ENCODE measurements at regions not wholly inside any gene's neighbourhood (a gene's known extent, or its start where the extent isn't known, plus 50 kb on each side); places are given as distances from the start of the nearest gene placed in this dataset.

GRCh38 chr13:104065328-104065727 lies 999.1 kb upstream of the SLC10A2 start:
- H3K4me3 Mint-ChIP-seq: no peak overlapping the region
- Histone ChIP-seq H3K27me3 (replicated peaks in 1 of 2; ENCODE audit: control insufficient read depth in 2 of 2, extremely low read depth in 1 of 2, insufficient read depth in 2 of 2, low read length in 1 of 2) (no peaks in the 10 kb centered on the region), H3K4me1 (ENCODE audit: control insufficient read depth in 1 of 2, extremely low read depth in 1 of 2, insufficient read depth in 2 of 2, low read length in 2 of 2) (no peaks in the 10 kb centered on the region), H3K9me3 (peaks cover 2% of the 10 kb centered on the region), H3K27ac (ENCODE audit: low read length) (no peak overlapping the region), H3K36me3 (ENCODE audit: control insufficient read depth in 2 of 2, extremely low read depth in 1 of 2, insufficient read depth in 1 of 2, low read length in 1 of 2) (no peaks in the 10 kb centered on the region), H3K4me3 (ENCODE audit: control insufficient read depth in 1 of 2, extremely low read depth in 1 of 2, low read length in 1 of 2) (no peak overlapping the region)
- H3K27me3 Mint-ChIP-seq: no peaks in the 10 kb centered on the region
- ATAC-seq (replicated peaks in 1 of 4) (no peak), DNase-seq (no peak)
- ChIA-PET CTCF (no interaction called here), POLR2A (no interaction called here)
- no peaks in the 10 kb centered on the region for H3K36me3 Mint-ChIP-seq
- no peak overlapping the region for H3K27ac Mint-ChIP-seq
- no peaks in the 10 kb centered on the region for H3K4me1 Mint-ChIP-seq
- 63% methylated on average over 2 of the region's 2 CpGs for WGBS (ENCODE audit: insufficient coverage)
- H3K9me3 Mint-ChIP-seq: peaks cover 0 to 6% (median 5%) of the 10 kb centered on the region in 3 donors

GRCh38 chr13:104057861-104058260 lies 991.6 kb upstream of the SLC10A2 start:
- CTCF ChIA-PET: no interaction called here
- Histone ChIP-seq H3K9me3 (peaks cover 2% of the 10 kb centered on the region), H3K36me3 (ENCODE audit: control insufficient read depth in 2 of 2, extremely low read depth in 1 of 2, insufficient read depth in 1 of 2, low read length in 1 of 2) (no peaks in the 10 kb centered on the region), H3K4me3 (ENCODE audit: control insufficient read depth in 1 of 2, extremely low read depth in 1 of 2, low read length in 1 of 2) (no peak overlapping the region), H3K27me3 (replicated peaks in 1 of 2; ENCODE audit: control insufficient read depth in 2 of 2, extremely low read depth in 1 of 2, insufficient read depth in 2 of 2, low read length in 1 of 2) (no peaks in the 10 kb centered on the region), H3K27ac (ENCODE audit: low read length) (no peak overlapping the region), H3K4me1 (ENCODE audit: control insufficient read depth in 1 of 2, extremely low read depth in 1 of 2, insufficient read depth in 2 of 2, low read length in 2 of 2) (no peaks in the 10 kb centered on the region)
- no CpG with 5 or more reads among the region's 4 CpGs for WGBS (ENCODE audit: insufficient coverage)
- Mint-ChIP-seq H3K4me1 (no peaks in the 10 kb centered on the region), H3K27me3 (no peaks in the 10 kb centered on the region), H3K27ac (no peak overlapping the region), H3K36me3 (no peaks in the 10 kb centered on the region), H3K9me3 (peaks cover 11 to 18% (median 12%) of the 10 kb centered on the region in 3 donors), H3K4me3 (no peak overlapping the region)
- no peak for DNase-seq
- POLR2A ChIA-PET: interaction anchor here in 1 of 2 donors (0.7 kb wide), 1 partner anchor 369 kb away, joined by 3 read pairs; no protein-coding TSS in a partner anchor
- ATAC-seq (replicated peaks in 1 of 4): no peak

GRCh38 chr13:104045907-104046306 lies 979.7 kb upstream of the SLC10A2 start:
- POLR2A ChIA-PET: no interaction called here
- H3K4me1 Mint-ChIP-seq: no peaks in the 10 kb centered on the region
- Histone ChIP-seq H3K27ac (ENCODE audit: low read length) (no peak overlapping the region), H3K9me3 (no peaks in the 10 kb centered on the region), H3K4me3 (ENCODE audit: control insufficient read depth in 1 of 2, extremely low read depth in 1 of 2, low read length in 1 of 2) (no peak overlapping the region), H3K4me1 (ENCODE audit: control insufficient read depth in 1 of 2, extremely low read depth in 1 of 2, insufficient read depth in 2 of 2, low read length in 2 of 2) (no peaks in the 10 kb centered on the region), H3K27me3 (replicated peaks in 1 of 2; ENCODE audit: control insufficient read depth in 2 of 2, extremely low read depth in 1 of 2, insufficient read depth in 2 of 2, low read length in 1 of 2) (no peaks in the 10 kb centered on the region), H3K36me3 (ENCODE audit: control insufficient read depth in 2 of 2, extremely low read depth in 1 of 2, insufficient read depth in 1 of 2, low read length in 1 of 2) (no peaks in the 10 kb centered on the region)
- no peaks in the 10 kb centered on the region for H3K27me3 Mint-ChIP-seq
- CTCF ChIA-PET: no interaction called here
- ATAC-seq (replicated peaks in 1 of 4) (no peak), DNase-seq (no peak)
- peaks cover 4 to 9% (median 7%) of the 10 kb centered on the region in 3 donors for H3K9me3 Mint-ChIP-seq
- no peaks in the 10 kb centered on the region for H3K36me3 Mint-ChIP-seq
- no peak overlapping the region for H3K4me3 Mint-ChIP-seq
- H3K27ac Mint-ChIP-seq: no peak overlapping the region
- 80% methylated on average over 1 of the region's 1 CpG for WGBS (ENCODE audit: insufficient coverage)

- ChIA-PET CTCF (no interaction called here), POLR2A (no interaction called here)
- H3K4me3 Mint-ChIP-seq: no peak overlapping the region
- Histone ChIP-seq H3K27ac (ENCODE audit: low read length) (no peak overlapping the region), H3K36me3 (ENCODE audit: control insufficient read depth in 2 of 2, extremely low read depth in 1 of 2, insufficient read depth in 1 of 2, low read length in 1 of 2) (no peaks in the 10 kb centered on the region), H3K9me3 (no peaks in the 10 kb centered on the region), H3K27me3 (replicated peaks in 1 of 2; ENCODE audit: control insufficient read depth in 2 of 2, extremely low read depth in 1 of 2, insufficient read depth in 2 of 2, low read length in 1 of 2) (no peaks in the 10 kb centered on the region), H3K4me3 (ENCODE audit: control insufficient read depth in 1 of 2, extremely low read depth in 1 of 2, low read length in 1 of 2) (no peak overlapping the region), H3K4me1 (ENCODE audit: control insufficient read depth in 1 of 2, extremely low read depth in 1 of 2, insufficient read depth in 2 of 2, low read length in 2 of 2) (no peaks in the 10 kb centered on the region)
- H3K36me3 Mint-ChIP-seq: no peaks in the 10 kb centered on the region
- WGBS (ENCODE audit: insufficient coverage): 82% methylated on average over 1 of the region's 2 CpGs
- no peaks in the 10 kb centered on the region for H3K27me3 Mint-ChIP-seq
- DNase-seq (no peak), ATAC-seq (replicated peaks in 1 of 4) (no peak)
- no peaks in the 10 kb centered on the region for H3K4me1 Mint-ChIP-seq
- H3K9me3 Mint-ChIP-seq: peaks cover 2 to 16% (median 9%) of the 10 kb centered on the region in 3 donors
- no peak overlapping the region for H3K27ac Mint-ChIP-seq
Observed at GRCh38 chr13:104043184-104043583, 977.0 kb upstream of the SLC10A2 start.

GRCh38 chr13:104034891-104035290 lies 968.7 kb upstream of the SLC10A2 start:
- peaks cover 0 to 2% (median 0%) of the 10 kb centered on the region in 3 donors for H3K9me3 Mint-ChIP-seq
- H3K4me1 Mint-ChIP-seq: no peaks in the 10 kb centered on the region
- H3K27ac Mint-ChIP-seq: no peak overlapping the region
- ChIA-PET CTCF (no interaction called here), POLR2A (interaction anchor here in 1 of 2 donors (0.6 kb wide), 1 partner anchor 132 kb away, joined by 3 read pairs; no protein-coding TSS in a partner anchor)
- no peak overlapping the region for H3K4me3 Mint-ChIP-seq
- ATAC-seq (replicated peaks in 1 of 4) (no peak), DNase-seq (no peak)
- H3K36me3 Mint-ChIP-seq: no peaks in the 10 kb centered on the region
- Histone ChIP-seq H3K27ac (ENCODE audit: low read length) (no peak overlapping the region), H3K9me3 (no peaks in the 10 kb centered on the region), H3K4me3 (ENCODE audit: control insufficient read depth in 1 of 2, extremely low read depth in 1 of 2, low read length in 1 of 2) (no peak overlapping the region), H3K36me3 (ENCODE audit: control insufficient read depth in 2 of 2, extremely low read depth in 1 of 2, insufficient read depth in 1 of 2, low read length in 1 of 2) (no peaks in the 10 kb centered on the region), H3K27me3 (replicated peaks in 1 of 2; ENCODE audit: control insufficient read depth in 2 of 2, extremely low read depth in 1 of 2, insufficient read depth in 2 of 2, low read length in 1 of 2) (no peaks in the 10 kb centered on the region), H3K4me1 (ENCODE audit: control insufficient read depth in 1 of 2, extremely low read depth in 1 of 2, insufficient read depth in 2 of 2, low read length in 2 of 2) (no peaks in the 10 kb centered on the region)
- H3K27me3 Mint-ChIP-seq: no peaks in the 10 kb centered on the region
- WGBS (ENCODE audit: insufficient coverage): 44% methylated on average over 1 of the region's 2 CpGs

GRCh38 chr13:104025303-104025702 lies 959.1 kb upstream of the SLC10A2 start:
- Histone ChIP-seq H3K4me3 (ENCODE audit: control insufficient read depth in 1 of 2, extremely low read depth in 1 of 2, low read length in 1 of 2) (no peak overlapping the region), H3K27me3 (replicated peaks in 1 of 2; ENCODE audit: control insufficient read depth in 2 of 2, extremely low read depth in 1 of 2, insufficient read depth in 2 of 2, low read length in 1 of 2) (no peaks in the 10 kb centered on the region), H3K36me3 (ENCODE audit: control insufficient read depth in 2 of 2, extremely low read depth in 1 of 2, insufficient read depth in 1 of 2, low read length in 1 of 2) (no peaks in the 10 kb centered on the region), H3K9me3 (no peaks in the 10 kb centered on the region), H3K4me1 (ENCODE audit: control insufficient read depth in 1 of 2, extremely low read depth in 1 of 2, insufficient read depth in 2 of 2, low read length in 2 of 2) (no peaks in the 10 kb centered on the region), H3K27ac (ENCODE audit: low read length) (no peak overlapping the region)
- no peak overlapping the region for H3K4me3 Mint-ChIP-seq
- 14% methylated on average over 1 of the region's 2 CpGs for WGBS (ENCODE audit: insufficient coverage)
- CTCF ChIA-PET: interaction anchor here in 1 of 2 donors (0.6 kb wide), 1 partner anchor 731 kb away, joined by 3 read pairs; no protein-coding TSS in a partner anchor
- peaks cover 0 to 14% (median 14%) of the 10 kb centered on the region in 3 donors for H3K9me3 Mint-ChIP-seq
- H3K4me1 Mint-ChIP-seq: no peaks in the 10 kb centered on the region
- no peaks in the 10 kb centered on the region for H3K27me3 Mint-ChIP-seq
- no peak for DNase-seq
- H3K27ac Mint-ChIP-seq: no peak overlapping the region
- H3K36me3 Mint-ChIP-seq: no peaks in the 10 kb centered on the region
- ATAC-seq (replicated peaks in 1 of 4): no peak
- POLR2A ChIA-PET: no interaction called here
